T1000 (cell line): ENCODE measurements at regions not wholly inside any gene's neighbourhood (a gene's known extent, or its start where the extent isn't known, plus 50 kb on each side); places are given as distances from the start of the nearest gene placed in this dataset.
"Not testable (repeated sequence)": the region's sequence is repeated elsewhere in the genome, so short reads cannot be mapped to it uniquely, and the experiment has no call there.

Experiments used
- DNase-seq: peaks from one replicate; lab custom pipeline; 2025; ENCODE audit warnings: mixed read lengths; lab: John Stamatoyannopoulos, UW

GRCh38 chr11:34754171-34754823, 133.4 kb downstream of the EHF start:
- DNase-seq, result no peak

GRCh38 chr11:34750692-34751405, 130.0 kb downstream of the EHF start:
- no peak for DNase-seq

GRCh38 chr11:34749666-34750659, 129.1 kb downstream of the EHF start:
- no peak for DNase-seq

GRCh38 chr11:34748036-34748435, 127.1 kb downstream of the EHF start:
- DNase-seq, result no peak

GRCh38 chr11:34747251-34747650, 126.4 kb downstream of the EHF start:
- no peak for DNase-seq

- no peak for DNase-seq
Observed at GRCh38 chr11:34745195-34745594, 124.3 kb downstream of the EHF start.

- DNase-seq, result no peak
Observed at GRCh38 chr11:34744511-34744910, 123.6 kb downstream of the EHF start.

- no peak for DNase-seq
Observed at GRCh38 chr11:34738237-34738636, 117.3 kb downstream of the EHF start.

GRCh38 chr11:34732831-34733230, 111.9 kb downstream of the EHF start:
- DNase-seq, result no peak

- DNase-seq, result no peak
Observed at GRCh38 chr11:34731603-34732002, 110.7 kb downstream of the EHF start.

GRCh38 chr11:34730544-34731295, 109.8 kb downstream of the EHF start:
- no peak for DNase-seq

- DNase-seq, result no peak
Observed at GRCh38 chr11:34728609-34729008, 107.7 kb downstream of the EHF start.

GRCh38 chr11:34727228-34727737, 106.4 kb downstream of the EHF start:
- no peak for DNase-seq

GRCh38 chr11:34724973-34725372, 104.1 kb downstream of the EHF start:
- DNase-seq, result no peak

- no peak for DNase-seq
Observed at GRCh38 chr11:34721646-34722045, 100.8 kb downstream of the EHF start.

- DNase-seq, result no peak
Observed at GRCh38 chr11:34719303-34719848, 98.5 kb downstream of the EHF start.

- DNase-seq, result not testable (repeated sequence)
Observed at GRCh38 chr11:34713631-34714030, 92.7 kb downstream of the EHF start.
